ENCODE measurements at regions not wholly inside any gene's neighbourhood (a gene's known extent, or its start where the extent isn't known, plus 50 kb on each side); places are given as distances from the start of the nearest gene placed in this dataset.

DNA sequence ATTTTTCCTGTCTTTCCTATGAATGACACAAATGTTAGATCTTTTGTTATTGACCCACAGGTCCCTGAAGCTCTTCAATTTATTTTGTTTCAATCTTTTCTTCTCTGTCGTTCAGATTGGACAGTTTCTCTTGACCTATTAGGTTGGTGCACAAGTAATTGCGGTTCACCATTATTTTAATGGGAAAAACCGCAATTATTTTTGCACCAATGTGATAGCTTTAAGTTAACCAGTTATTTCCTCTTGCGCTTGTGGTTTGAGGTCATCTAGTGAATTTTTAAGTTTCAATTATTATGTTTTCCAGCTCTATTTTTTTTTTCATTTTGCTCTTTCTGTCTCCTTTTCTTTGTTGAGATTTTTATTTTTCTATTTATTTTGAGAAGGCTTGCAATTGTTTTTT lies 399.2 kb downstream of the INHBA start:
- FAIRE-seq (no peak), DNase-seq (ENCODE audit: insufficient read length) (no peak)
- TF ChIP-seq POLR2A (IDR thresholded peaks at IDR 0.05; ENCODE audit: low read depth, low read length) (no peak), TAF1 (IDR thresholded peaks at IDR 0.05; ENCODE audit: borderline replicate concordance, low read depth, low read length) (no peak), POLR2AphosphoS5 (IDR thresholded peaks at IDR 0.05; ENCODE audit: low read depth, low read length) (no peak)

DNA sequence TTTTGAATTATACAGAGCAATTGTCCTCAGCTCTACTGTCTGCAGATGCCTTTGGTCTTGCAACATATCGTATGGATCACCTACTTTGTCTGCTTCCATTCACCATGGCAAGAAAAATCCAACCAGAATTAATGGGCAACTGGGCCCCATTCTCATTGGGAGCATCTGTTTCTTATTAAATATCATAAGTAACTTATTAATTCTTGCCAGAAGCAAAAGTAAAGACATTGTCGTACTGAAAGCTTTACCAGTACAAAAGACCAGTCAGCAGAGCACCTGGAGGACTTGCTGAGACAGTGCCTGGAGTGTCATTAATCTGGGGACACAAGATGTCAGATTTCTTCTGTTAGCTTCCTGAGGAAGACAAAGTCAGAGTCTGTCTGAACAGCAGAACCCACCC lies 404.5 kb downstream of the INHBA start:
- DNase-seq (ENCODE audit: insufficient read length) (no peak), FAIRE-seq (no peak)
- TF ChIP-seq POLR2AphosphoS5 (IDR thresholded peaks at IDR 0.05; ENCODE audit: low read depth, low read length) = no peak
- TF ChIP-seq TAF1 (IDR thresholded peaks at IDR 0.05; ENCODE audit: borderline replicate concordance, low read depth, low read length) = no peak
- no peak for TF ChIP-seq POLR2A (IDR thresholded peaks at IDR 0.05; ENCODE audit: low read depth, low read length)

DNA sequence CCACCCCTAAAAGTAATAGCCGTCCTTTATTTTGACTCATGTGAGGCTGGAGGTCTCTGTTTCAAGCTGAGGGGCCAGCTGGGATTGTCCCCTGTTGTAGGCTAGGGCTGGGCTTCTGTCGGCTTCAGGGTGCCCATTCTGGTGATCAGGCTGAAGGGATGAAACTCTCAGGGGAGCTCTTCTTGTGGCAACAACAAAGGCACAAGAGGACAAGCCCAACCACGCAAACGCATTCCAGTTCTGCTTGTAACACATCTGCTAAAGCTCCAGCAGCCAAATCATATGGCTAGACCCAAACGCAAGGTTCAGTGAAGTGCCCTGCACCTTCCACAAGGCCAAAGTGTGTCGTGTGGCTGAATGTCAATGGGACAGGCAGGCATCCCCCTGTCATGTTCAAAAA lies 405.7 kb downstream of the INHBA start:
- FAIRE-seq = no peak
- no peak for TF ChIP-seq TAF1 (IDR thresholded peaks at IDR 0.05; ENCODE audit: borderline replicate concordance, low read depth, low read length)
- no peak for TF ChIP-seq POLR2AphosphoS5 (IDR thresholded peaks at IDR 0.05; ENCODE audit: low read depth, low read length)
- TF ChIP-seq POLR2A (IDR thresholded peaks at IDR 0.05; ENCODE audit: low read depth, low read length) = no peak
- DNase-seq (ENCODE audit: insufficient read length) = no peak

DNA sequence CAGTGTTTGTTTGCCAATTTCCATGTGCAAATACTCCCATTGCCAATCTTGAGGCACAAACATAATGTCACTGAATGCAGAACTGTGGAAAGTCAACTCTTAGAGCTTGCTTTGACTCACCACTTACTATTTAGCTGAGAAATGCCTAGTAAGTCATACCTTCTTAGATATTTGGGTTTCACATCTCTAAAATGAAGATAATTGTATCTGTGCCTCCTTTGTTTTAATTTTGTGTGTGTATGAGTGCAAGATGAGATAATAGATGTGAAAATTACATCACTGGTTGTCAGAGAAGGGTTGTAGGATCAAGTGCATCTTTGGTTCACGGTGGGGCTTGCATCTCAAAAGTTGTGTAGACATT lies 407.5 kb downstream of the INHBA start:
- DNase-seq (ENCODE audit: insufficient read length) = no peak
- no peak for FAIRE-seq
- TF ChIP-seq POLR2AphosphoS5 (IDR thresholded peaks at IDR 0.05; ENCODE audit: low read depth, low read length) = no peak
- TF ChIP-seq TAF1 (IDR thresholded peaks at IDR 0.05; ENCODE audit: borderline replicate concordance, low read depth, low read length) = no peak
- no peak for TF ChIP-seq POLR2A (IDR thresholded peaks at IDR 0.05; ENCODE audit: low read depth, low read length)

DNA sequence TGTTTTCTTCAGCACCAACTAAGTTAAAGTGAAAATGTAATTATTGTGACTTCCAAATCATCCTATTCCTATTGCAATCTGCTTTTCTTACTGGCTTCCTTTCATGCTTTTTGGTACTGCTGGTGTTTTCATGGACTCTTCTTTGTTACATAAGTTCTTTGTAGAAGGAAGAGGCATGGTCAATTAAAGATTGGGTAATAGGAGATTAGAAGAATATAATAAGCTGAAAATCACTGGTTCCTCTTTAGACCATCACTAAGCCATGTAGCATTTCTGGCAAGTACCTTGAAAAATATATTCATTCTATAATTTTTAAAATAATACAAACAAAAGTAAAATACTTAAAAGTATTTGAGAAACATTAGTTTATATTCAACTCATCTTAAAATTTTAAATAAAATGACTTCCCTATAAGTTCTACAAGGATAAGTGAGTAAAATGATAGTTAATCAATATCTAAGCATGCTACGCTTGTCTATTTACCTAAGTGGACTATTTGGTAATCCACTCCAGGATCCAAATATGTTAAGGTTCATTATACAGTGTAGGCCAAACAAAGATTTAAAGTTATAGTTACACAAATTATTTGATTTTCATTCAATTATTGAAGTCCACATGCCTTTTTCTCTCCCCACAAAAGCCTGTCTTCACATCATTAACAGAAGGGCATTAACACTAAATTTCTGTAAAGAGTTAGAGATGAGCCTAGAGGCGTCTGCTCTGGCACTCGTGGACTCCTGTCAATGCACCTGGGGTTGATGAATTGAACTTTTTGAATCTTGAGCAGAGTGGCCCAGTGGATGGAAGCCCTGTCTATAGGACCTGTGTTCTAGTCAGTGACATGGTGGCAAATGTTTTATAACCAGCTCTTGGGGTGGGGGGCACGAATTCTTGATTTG lies 408.1 kb downstream of the INHBA start:
- DNase-seq (ENCODE audit: insufficient read length) = no peak
- no peak for TF ChIP-seq TAF1 (IDR thresholded peaks at IDR 0.05; ENCODE audit: borderline replicate concordance, low read depth, low read length)
- no peak for TF ChIP-seq POLR2AphosphoS5 (IDR thresholded peaks at IDR 0.05; ENCODE audit: low read depth, low read length)
- no peak for TF ChIP-seq POLR2A (IDR thresholded peaks at IDR 0.05; ENCODE audit: low read depth, low read length)
- no peak for FAIRE-seq

DNA sequence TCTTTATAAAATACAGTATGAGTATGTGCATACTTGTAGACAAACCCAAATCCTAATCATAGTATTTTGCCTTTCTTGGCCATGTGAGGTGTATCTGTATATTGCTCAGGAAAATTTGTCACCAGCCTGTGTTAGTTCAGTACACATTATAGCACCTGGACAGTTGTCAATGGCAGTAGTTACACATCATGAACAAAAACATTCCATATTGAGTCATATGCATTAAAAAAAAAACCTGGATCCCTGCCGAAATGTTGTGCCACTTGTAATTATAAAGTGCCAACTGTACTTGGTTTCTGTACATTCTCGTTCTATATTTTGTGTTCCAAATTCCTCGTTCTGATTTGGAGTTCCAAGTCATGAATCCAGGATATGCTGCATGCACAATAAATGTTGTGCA lies 410.4 kb downstream of the INHBA start:
- no peak for TF ChIP-seq POLR2A (IDR thresholded peaks at IDR 0.05; ENCODE audit: low read depth, low read length)
- FAIRE-seq (no peak), DNase-seq (ENCODE audit: insufficient read length) (no peak)

DNA sequence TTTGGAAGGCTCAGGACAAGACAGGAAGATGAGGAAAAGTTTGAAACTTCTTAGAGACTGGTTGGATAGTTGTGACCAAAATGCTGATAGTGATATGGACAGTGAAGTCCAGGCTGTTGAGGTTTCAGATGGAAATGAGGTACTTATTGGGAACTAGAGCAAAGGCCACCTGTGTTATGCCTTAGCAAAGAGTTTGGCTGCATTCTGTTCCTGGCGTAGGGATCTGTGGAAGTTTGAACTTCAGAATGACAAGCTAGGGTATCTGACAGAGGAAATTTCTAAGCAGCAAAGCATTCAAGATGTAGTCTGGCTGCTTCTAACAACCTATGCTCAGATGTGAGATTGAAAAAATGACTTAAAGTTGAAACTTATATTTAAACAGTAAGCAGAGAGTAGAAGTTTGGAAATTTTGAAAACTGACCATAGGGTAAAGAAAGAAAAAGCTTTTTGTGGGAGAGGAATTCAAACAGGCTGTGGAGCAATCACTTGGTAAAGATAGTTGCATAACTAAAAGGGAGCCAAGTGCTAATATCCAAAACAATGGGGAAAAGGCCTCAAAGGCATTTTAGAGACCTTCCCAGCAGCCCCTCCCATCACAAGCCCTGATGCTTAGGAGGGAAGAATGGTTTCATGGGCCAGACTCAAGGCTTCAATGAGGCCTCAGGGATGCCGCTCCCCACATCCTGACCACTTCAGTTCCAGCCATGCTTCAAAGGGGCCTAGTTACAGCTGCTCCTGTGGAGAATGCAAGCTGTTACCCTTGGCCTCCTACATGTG lies 415.1 kb downstream of the INHBA start:
- no peak for DNase-seq (ENCODE audit: insufficient read length)
- TF ChIP-seq POLR2A (IDR thresholded peaks at IDR 0.05; ENCODE audit: low read depth, low read length) (no peak), POLR2AphosphoS5 (IDR thresholded peaks at IDR 0.05; ENCODE audit: low read depth, low read length) (no peak), TAF1 (IDR thresholded peaks at IDR 0.05; ENCODE audit: borderline replicate concordance, low read depth, low read length) (no peak)
- FAIRE-seq = no peak

DNA sequence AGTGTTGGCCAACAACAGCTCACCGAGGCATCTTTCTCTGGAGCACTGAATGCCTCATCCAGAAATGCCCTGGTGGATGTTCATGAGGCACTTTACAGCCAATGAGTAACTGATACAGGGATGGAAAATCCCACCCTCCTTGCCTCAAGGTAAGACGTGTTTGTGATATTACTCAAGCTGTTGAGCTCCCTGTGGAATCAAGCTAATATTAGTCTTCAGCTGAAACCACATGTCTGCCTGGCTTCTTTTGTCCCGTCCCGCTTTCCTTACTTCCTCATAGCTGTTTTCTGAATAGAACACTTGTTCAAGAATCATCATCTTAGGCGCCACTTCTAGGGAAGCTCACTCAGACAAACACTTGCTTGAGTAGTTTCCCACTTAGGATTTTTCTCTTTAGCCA lies 422.4 kb downstream of the INHBA start:
- DNase-seq (ENCODE audit: insufficient read length) (no peak), FAIRE-seq (no peak)
- TF ChIP-seq TAF1 (IDR thresholded peaks at IDR 0.05; ENCODE audit: borderline replicate concordance, low read depth, low read length) (no peak), POLR2A (IDR thresholded peaks at IDR 0.05; ENCODE audit: low read depth, low read length) (no peak), POLR2AphosphoS5 (IDR thresholded peaks at IDR 0.05; ENCODE audit: low read depth, low read length) (no peak)

DNA sequence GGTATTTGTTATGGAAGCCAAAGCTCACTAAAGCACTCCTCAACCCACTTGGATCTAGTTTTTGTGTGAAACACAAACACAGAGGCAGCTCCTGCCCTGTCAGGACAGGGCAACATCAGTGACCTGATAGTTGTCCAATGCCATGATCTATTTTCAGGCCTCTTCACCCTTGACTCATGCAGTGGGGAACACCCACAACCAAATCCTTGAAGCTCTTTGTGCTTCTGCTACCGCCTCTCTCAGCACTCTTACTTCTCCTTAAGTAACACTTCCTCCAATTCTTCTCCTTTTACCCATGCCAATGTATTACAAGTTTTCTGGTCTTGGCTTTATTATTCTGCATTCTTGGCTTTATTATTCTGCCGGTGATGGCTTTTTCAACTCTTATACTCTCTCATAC lies 425.3 kb downstream of the INHBA start:
- TF ChIP-seq POLR2AphosphoS5 (IDR thresholded peaks at IDR 0.05; ENCODE audit: low read depth, low read length) = no peak
- TF ChIP-seq POLR2A (IDR thresholded peaks at IDR 0.05; ENCODE audit: low read depth, low read length) = no peak
- no peak for TF ChIP-seq TAF1 (IDR thresholded peaks at IDR 0.05; ENCODE audit: borderline replicate concordance, low read depth, low read length)
- DNase-seq (ENCODE audit: insufficient read length) = no peak
- FAIRE-seq = no peak

DNA sequence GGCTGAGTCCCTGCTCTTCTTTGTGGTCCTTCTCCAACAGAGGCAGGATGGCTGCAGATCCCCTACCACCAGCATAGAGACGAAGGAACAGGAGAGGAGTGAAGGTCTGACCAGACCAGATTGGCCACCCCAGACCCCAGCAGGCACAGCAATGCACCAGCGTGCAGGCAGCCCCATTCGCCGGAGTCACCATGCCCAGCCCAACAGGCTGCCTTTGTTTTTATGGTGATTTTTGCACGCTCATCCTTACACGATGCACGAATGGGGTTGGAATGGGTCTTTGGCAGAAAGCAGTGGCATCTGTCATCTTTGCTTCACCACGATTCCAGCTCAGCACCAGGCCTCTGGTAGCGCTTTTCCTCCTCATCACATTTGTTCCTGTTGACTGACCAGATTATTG lies 427.6 kb downstream of the INHBA start:
- TF ChIP-seq POLR2AphosphoS5 (IDR thresholded peaks at IDR 0.05; ENCODE audit: low read depth, low read length) = no peak
- no peak for TF ChIP-seq TAF1 (IDR thresholded peaks at IDR 0.05; ENCODE audit: borderline replicate concordance, low read depth, low read length)
- TF ChIP-seq POLR2A (IDR thresholded peaks at IDR 0.05; ENCODE audit: low read depth, low read length) = no peak
- FAIRE-seq (no peak), DNase-seq (ENCODE audit: insufficient read length) (no peak)

DNA sequence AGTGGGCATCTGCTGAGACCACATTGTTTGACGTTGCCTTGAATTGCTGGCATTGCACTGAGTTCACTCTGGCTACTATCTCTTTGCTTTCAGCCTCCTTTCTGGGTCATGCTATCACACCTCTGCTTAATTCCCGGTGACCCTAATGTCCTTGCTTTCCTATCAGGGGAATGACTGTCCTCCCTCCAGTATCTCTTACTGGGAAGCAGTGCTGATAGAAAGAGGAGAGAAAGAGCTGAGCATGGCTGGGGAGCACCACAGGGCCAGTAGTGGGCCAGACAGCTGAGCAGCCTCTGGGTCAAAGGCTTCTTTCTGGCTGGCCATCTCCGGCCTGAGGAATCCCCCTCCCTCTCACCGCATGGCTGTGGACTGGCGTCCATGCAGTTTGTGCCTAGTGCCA lies 428.7 kb downstream of the INHBA start:
- TF ChIP-seq TAF1 (IDR thresholded peaks at IDR 0.05; ENCODE audit: borderline replicate concordance, low read depth, low read length) (no peak), POLR2AphosphoS5 (IDR thresholded peaks at IDR 0.05; ENCODE audit: low read depth, low read length) (no peak), POLR2A (IDR thresholded peaks at IDR 0.05; ENCODE audit: low read depth, low read length) (no peak)
- FAIRE-seq (no peak), DNase-seq (ENCODE audit: insufficient read length) (no peak)

DNA sequence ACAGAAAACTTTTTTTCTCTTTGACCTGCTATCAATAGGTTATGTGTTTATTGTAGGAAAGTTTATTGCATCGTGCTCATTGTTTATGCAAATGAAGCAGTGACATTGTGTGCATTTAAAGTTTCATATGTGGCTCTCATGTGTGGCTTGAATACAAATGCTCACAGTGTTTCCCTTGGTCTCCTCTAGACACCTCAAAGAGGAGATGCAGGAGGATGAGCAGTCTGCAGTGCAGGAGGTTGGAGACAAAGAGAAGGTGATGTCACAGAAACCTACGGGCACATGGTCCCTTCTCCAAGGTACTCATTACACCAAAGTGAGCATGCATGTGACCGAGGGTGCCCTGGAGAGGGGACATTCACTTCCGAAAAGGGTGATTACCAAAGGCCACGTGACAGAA lies 430.2 kb downstream of the INHBA start:
- DNase-seq (ENCODE audit: insufficient read length) (no peak), FAIRE-seq (no peak)
- TF ChIP-seq TAF1 (IDR thresholded peaks at IDR 0.05; ENCODE audit: borderline replicate concordance, low read depth, low read length) (no peak), POLR2A (IDR thresholded peaks at IDR 0.05; ENCODE audit: low read depth, low read length) (no peak), POLR2AphosphoS5 (IDR thresholded peaks at IDR 0.05; ENCODE audit: low read depth, low read length) (no peak)
